GM23338 (cell line): ENCODE measurements at regions not wholly inside any gene's neighbourhood (a gene's known extent, or its start where the extent isn't known, plus 50 kb on each side); places are given as distances from the start of the nearest gene placed in this dataset.

Experiments used
- ATAC-seq: fragments of 200-7000 bp; cut with Tn5 transposase; 3 replicates; pipeline ENCODE4 v1.9.1; 2020
- DNase-seq: peaks from one replicate; pipeline ENCODE4 v3.0.0-alpha.2; 2015; ENCODE audit warnings: low spot score
- H2AFZ ChIP-seq: fragments of 200-600 bp; sonication (generic); 2 replicates; pipeline ENCODE4 v1.8.0; 2016; ENCODE audit warnings: antibody characterized with exemption, mild to moderate bottlenecking, moderate library complexity
- H3F3A ChIP-seq: fragments of 200-600 bp; sonication (generic); replicated peaks from 2 replicates; pipeline ENCODE4 v1.8.0; 2017; ENCODE audit warnings: antibody characterized with exemption, mixed run types, low read depth
- H3K27ac ChIP-seq: fragments of 200-600 bp; sonication (generic); 2 replicates; pipeline ENCODE4 v1.6.1; 2016; ENCODE audit warnings: low read depth
- H3K27me3 ChIP-seq: fragments of 200-600 bp; sonication (generic); 2 replicates; pipeline ENCODE4 v1.8.0; 2016; ENCODE audit warnings: mild to moderate bottlenecking, mixed run types, moderate library complexity; ENCODE audit not compliant: insufficient read depth
- H3K36me3 ChIP-seq: fragments of 200-600 bp; sonication (generic); 2 replicates; pipeline ENCODE4 v1.8.0; 2016; ENCODE audit warnings: mild to moderate bottlenecking; ENCODE audit not compliant: insufficient read depth
- H3K4me1 ChIP-seq: fragments of 200-600 bp; sonication (generic); 2 replicates; pipeline ENCODE4 v1.8.0; 2016; ENCODE audit warnings: mild to moderate bottlenecking, moderate library complexity; ENCODE audit not compliant: insufficient read depth
- H3K4me2 ChIP-seq: fragments of 200-600 bp; sonication (generic); 2 replicates; pipeline ENCODE4 v1.7.1; 2017; ENCODE audit warnings: mixed run types
- H3K4me3 ChIP-seq: fragments of 200-600 bp; sonication (generic); 2 replicates; pipeline ENCODE4 v1.6.1; 2016; ENCODE audit warnings: mixed run types
- H3K79me2 ChIP-seq: fragments of 200-600 bp; sonication (generic); replicated peaks from 2 replicates; pipeline ENCODE4 v1.8.0; 2017; ENCODE audit warnings: mild to moderate bottlenecking; ENCODE audit not compliant: insufficient read depth
- H3K9me2 ChIP-seq: fragments of 200-600 bp; sonication (generic); 2 replicates; pipeline ENCODE4 v1.8.0; 2017; ENCODE audit not compliant: insufficient read depth
- H4K20me1 ChIP-seq: fragments of 200-600 bp; sonication (generic); replicated peaks from 2 replicates; pipeline ENCODE4 v1.8.0; 2017; ENCODE audit warnings: mild to moderate bottlenecking; ENCODE audit not compliant: insufficient read depth
- H3K27ac Mint-ChIP-seq: 2 replicates; pipeline ENCODE4 v1.8.0; 2020; ENCODE audit warnings: inconsistent platforms, mild to moderate bottlenecking, moderate library complexity, mixed read lengths
- H3K27me3 Mint-ChIP-seq: 3 replicates; pipeline ENCODE4 v1.8.0; 2022; ENCODE audit warnings: low read depth, mild to moderate bottlenecking, moderate library complexity, mixed read lengths, inconsistent platforms; ENCODE audit not compliant: insufficient read depth, poor library complexity
- H3K36me3 Mint-ChIP-seq: 3 replicates; pipeline ENCODE4 v1.8.0; 2021; ENCODE audit warnings: low read depth, mild to moderate bottlenecking, inconsistent platforms, moderate library complexity, mixed read lengths
- H3K4me1 Mint-ChIP-seq: 3 replicates; pipeline ENCODE4 v1.8.0; 2020; ENCODE audit warnings: mild to moderate bottlenecking, inconsistent platforms, mixed read lengths
- H3K4me3 Mint-ChIP-seq: 3 replicates; pipeline ENCODE4 v1.8.0; 2021; ENCODE audit warnings: moderate library complexity, mild to moderate bottlenecking, inconsistent platforms, mixed read lengths
- H3K9me3 Mint-ChIP-seq: 3 replicates; pipeline ENCODE4 v1.8.0; 2020; ENCODE audit warnings: moderate library complexity, mild to moderate bottlenecking, inconsistent platforms, mixed read lengths
- EZH2phosphoT487 ChIP-seq: fragments of 200-600 bp; sonication (generic); IDR thresholded peaks from one replicate; pipeline ENCODE4 v1.8.1; 2018; ENCODE audit warnings: antibody characterized with exemption; ENCODE audit not compliant: unreplicated experiment
- NANOG ChIP-seq: IDR thresholded peaks from 2 replicates; pipeline ENCODE4 v1.6.1; 2016; ENCODE audit warnings: antibody characterized with exemption, borderline replicate concordance
- POLR2AphosphoS5 ChIP-seq: IDR thresholded peaks from 2 replicates; pipeline ENCODE4 v1.6.1; 2016; ENCODE audit warnings: antibody characterized with exemption, low read depth
- ZNF114 ChIP-seq: fragments of 250-450 bp; sonication (Bioruptor Pico); IDR thresholded peaks from 2 replicates; pipeline ENCODE4 v1.5.0; 2020; ENCODE audit warnings: mild to moderate bottlenecking, moderate library complexity
- TF ChIP-seq, protein P1 (sequence below): IDR thresholded peaks from one replicate; pipeline ENCODE4 v1.6.1; 2018; ENCODE audit warnings: antibody characterized with exemption; ENCODE audit not compliant: unreplicated experiment
- TF ChIP-seq, protein P2 (sequence below): fragments of 250-450 bp; sonication (Bioruptor Pico); IDR thresholded peaks from 2 replicates; pipeline ENCODE4 v1.5.0; 2020; ENCODE audit warnings: mild to moderate bottlenecking, moderate library complexity

DNA sequence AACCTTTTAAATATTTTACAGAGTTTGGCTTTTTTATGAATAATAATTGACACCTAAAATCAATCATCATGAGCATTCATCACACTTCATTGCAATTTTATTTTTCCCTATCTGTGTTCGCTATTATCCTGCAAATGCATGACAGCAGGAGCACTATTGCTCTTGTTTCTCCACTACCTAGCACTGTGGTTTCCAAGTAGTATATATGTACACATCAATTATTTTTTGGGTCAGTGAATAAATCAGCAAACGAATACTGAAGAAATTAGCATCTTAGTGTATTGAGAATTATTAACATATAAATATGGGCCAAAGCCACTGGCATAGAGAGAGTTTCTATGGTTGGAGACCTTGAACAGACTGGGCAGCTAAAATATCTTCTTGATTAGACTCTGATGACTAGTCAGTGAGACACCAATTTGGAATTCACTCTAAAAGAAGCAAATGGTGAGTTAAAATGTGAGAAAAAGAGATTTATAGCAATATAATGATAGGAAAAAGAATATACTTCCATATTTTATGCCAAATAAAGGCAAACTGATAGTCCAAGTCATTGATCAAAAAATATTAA is 731.1 kb upstream of the LUZP2 start:
- no peaks in the 10 kb centered on the region for H4K20me1 ChIP-seq
- H3K4me2 ChIP-seq = no peak overlapping the region
- no peaks in the 10 kb centered on the region for H3K27me3 ChIP-seq
- H3K27me3 Mint-ChIP-seq = no peaks in the 10 kb centered on the region
- peaks cover 3% of the 10 kb centered on the region; the same call in 1 of the 2 replicates for H3K4me1 ChIP-seq
- peaks cover 45% of the 10 kb centered on the region for H3K36me3 Mint-ChIP-seq
- no peak overlapping the region for H2AFZ ChIP-seq
- no peaks in the 10 kb centered on the region for H3F3A ChIP-seq
- peaks cover 11% of the 10 kb centered on the region for H3K9me2 ChIP-seq
- no peak overlapping the region for H3K4me3 ChIP-seq
- no peak overlapping the region for H3K27ac Mint-ChIP-seq
- TF ChIP-seq EZH2phosphoT487 = no peak
- H3K79me2 ChIP-seq = no peaks in the 10 kb centered on the region
- peaks cover 60% of the 10 kb centered on the region for H3K9me3 Mint-ChIP-seq
- no peak overlapping the region for H3K4me3 Mint-ChIP-seq
- peaks cover 30% of the 10 kb centered on the region for H3K36me3 ChIP-seq
- H3K4me1 Mint-ChIP-seq = peaks cover 8% of the 10 kb centered on the region
- H3K27ac ChIP-seq = no peak overlapping the region
- DNase-seq (no peak), ATAC-seq (no peak)

DNA sequence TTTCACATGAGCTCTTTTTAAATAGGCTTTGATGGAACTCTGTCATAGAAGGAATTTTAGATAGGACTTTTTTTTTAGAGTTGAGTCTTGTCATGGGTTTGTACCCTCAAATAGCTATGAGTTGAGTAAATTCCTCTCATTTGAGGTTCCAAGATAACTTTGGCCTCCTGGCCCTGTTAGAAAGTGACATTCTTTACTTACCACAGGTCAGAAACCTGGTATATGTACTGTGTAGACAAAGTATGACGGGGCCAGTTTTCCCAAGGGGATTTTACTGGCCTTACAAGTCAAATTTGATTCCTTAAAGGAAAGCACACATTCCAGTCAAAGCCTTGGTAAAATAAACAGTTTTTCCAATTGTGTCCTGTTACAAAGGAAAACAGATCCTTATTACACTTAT is 729.3 kb upstream of the LUZP2 start:
- Histone ChIP-seq H3K27ac (no peak overlapping the region), H3F3A (no peaks in the 10 kb centered on the region), H3K79me2 (no peaks in the 10 kb centered on the region), H3K9me2 (peaks cover 11% of the 10 kb centered on the region), H3K4me1 (peaks cover 3% of the 10 kb centered on the region; the same call in 1 of the 2 replicates), H3K36me3 (peaks cover 35% of the 10 kb centered on the region), H3K27me3 (no peaks in the 10 kb centered on the region), H4K20me1 (no peaks in the 10 kb centered on the region), H3K4me3 (no peak overlapping the region), H3K4me2 (no peak overlapping the region), H2AFZ (no peak overlapping the region)
- Mint-ChIP-seq H3K9me3 (peaks cover 65% of the 10 kb centered on the region), H3K36me3 (peaks cover 53% of the 10 kb centered on the region), H3K4me1 (peaks cover 8% of the 10 kb centered on the region), H3K27me3 (no peaks in the 10 kb centered on the region), H3K4me3 (no peak overlapping the region), H3K27ac (no peak overlapping the region)
- DNase-seq = no peak
- no peak for ATAC-seq
- TF ChIP-seq POLR2AphosphoS5 (no peak), ZNF114 (no peak), NANOG (no peak)
- TF ChIP-seq, protein P1, sequence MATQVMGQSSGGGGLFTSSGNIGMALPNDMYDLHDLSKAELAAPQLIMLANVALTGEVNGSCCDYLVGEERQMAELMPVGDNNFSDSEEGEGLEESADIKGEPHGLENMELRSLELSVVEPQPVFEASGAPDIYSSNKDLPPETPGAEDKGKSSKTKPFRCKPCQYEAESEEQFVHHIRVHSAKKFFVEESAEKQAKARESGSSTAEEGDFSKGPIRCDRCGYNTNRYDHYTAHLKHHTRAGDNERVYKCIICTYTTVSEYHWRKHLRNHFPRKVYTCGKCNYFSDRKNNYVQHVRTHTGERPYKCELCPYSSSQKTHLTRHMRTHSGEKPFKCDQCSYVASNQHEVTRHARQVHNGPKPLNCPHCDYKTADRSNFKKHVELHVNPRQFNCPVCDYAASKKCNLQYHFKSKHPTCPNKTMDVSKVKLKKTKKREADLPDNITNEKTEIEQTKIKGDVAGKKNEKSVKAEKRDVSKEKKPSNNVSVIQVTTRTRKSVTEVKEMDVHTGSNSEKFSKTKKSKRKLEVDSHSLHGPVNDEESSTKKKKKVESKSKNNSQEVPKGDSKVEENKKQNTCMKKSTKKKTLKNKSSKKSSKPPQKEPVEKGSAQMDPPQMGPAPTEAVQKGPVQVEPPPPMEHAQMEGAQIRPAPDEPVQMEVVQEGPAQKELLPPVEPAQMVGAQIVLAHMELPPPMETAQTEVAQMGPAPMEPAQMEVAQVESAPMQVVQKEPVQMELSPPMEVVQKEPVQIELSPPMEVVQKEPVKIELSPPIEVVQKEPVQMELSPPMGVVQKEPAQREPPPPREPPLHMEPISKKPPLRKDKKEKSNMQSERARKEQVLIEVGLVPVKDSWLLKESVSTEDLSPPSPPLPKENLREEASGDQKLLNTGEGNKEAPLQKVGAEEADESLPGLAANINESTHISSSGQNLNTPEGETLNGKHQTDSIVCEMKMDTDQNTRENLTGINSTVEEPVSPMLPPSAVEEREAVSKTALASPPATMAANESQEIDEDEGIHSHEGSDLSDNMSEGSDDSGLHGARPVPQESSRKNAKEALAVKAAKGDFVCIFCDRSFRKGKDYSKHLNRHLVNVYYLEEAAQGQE = no peak
- TF ChIP-seq, protein P2, sequence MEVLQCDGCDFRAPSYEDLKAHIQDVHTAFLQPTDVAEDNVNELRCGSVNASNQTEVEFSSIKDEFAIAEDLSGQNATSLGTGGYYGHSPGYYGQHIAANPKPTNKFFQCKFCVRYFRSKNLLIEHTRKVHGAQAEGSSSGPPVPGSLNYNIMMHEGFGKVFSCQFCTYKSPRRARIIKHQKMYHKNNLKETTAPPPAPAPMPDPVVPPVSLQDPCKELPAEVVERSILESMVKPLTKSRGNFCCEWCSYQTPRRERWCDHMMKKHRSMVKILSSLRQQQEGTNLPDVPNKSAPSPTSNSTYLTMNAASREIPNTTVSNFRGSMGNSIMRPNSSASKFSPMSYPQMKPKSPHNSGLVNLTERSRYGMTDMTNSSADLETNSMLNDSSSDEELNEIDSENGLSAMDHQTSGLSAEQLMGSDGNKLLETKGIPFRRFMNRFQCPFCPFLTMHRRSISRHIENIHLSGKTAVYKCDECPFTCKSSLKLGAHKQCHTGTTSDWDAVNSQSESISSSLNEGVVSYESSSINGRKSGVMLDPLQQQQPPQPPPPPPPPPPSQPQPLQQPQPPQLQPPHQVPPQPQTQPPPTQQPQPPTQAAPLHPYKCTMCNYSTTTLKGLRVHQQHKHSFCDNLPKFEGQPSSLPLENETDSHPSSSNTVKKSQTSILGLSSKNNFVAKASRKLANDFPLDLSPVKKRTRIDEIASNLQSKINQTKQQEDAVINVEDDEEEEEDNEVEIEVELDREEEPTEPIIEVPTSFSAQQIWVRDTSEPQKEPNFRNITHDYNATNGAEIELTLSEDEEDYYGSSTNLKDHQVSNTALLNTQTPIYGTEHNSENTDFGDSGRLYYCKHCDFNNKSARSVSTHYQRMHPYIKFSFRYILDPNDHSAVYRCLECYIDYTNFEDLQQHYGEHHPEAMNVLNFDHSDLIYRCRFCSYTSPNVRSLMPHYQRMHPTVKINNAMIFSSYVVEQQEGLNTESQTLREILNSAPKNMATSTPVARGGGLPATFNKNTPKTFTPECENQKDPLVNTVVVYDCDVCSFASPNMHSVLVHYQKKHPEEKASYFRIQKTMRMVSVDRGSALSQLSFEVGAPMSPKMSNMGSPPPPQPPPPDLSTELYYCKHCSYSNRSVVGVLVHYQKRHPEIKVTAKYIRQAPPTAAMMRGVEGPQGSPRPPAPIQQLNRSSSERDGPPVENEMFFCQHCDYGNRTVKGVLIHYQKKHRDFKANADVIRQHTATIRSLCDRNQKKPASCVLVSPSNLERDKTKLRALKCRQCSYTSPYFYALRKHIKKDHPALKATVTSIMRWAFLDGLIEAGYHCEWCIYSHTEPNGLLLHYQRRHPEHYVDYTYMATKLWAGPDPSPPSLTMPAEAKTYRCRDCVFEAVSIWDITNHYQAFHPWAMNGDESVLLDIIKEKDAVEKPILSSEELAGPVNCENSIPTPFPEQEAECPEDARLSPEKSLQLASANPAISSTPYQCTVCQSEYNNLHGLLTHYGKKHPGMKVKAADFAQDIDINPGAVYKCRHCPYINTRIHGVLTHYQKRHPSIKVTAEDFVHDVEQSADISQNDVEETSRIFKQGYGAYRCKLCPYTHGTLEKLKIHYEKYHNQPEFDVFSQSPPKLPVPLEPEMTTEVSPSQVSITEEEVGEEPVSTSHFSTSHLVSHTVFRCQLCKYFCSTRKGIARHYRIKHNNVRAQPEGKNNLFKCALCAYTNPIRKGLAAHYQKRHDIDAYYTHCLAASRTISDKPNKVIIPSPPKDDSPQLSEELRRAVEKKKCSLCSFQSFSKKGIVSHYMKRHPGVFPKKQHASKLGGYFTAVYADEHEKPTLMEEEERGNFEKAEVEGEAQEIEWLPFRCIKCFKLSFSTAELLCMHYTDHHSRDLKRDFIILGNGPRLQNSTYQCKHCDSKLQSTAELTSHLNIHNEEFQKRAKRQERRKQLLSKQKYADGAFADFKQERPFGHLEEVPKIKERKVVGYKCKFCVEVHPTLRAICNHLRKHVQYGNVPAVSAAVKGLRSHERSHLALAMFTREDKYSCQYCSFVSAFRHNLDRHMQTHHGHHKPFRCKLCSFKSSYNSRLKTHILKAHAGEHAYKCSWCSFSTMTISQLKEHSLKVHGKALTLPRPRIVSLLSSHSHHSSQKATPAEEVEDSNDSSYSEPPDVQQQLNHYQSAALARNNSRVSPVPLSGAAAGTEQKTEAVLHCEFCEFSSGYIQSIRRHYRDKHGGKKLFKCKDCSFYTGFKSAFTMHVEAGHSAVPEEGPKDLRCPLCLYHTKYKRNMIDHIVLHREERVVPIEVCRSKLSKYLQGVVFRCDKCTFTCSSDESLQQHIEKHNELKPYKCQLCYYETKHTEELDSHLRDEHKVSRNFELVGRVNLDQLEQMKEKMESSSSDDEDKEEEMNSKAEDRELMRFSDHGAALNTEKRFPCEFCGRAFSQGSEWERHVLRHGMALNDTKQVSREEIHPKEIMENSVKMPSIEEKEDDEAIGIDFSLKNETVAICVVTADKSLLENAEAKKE (CRISPR knock-in tag) = no peak
